EL (cell line): ENCODE measurements at regions not wholly inside any gene's neighbourhood (a gene's known extent, or its start where the extent isn't known, plus 50 kb on each side); places are given as distances from the start of the nearest gene placed in this dataset.
"Not testable (repeated sequence)": the region's sequence is repeated elsewhere in the genome, so short reads cannot be mapped to it uniquely, and the experiment has no call there.

Experiments used
- DNase-seq: peaks from one replicate; pipeline ENCODE4 v3.0.0-alpha.2; 2016

GRCh38 chr12:115898670-115899069 is 378.8 kb downstream of the MED13L start:
- DNase-seq: no peak

DNA sequence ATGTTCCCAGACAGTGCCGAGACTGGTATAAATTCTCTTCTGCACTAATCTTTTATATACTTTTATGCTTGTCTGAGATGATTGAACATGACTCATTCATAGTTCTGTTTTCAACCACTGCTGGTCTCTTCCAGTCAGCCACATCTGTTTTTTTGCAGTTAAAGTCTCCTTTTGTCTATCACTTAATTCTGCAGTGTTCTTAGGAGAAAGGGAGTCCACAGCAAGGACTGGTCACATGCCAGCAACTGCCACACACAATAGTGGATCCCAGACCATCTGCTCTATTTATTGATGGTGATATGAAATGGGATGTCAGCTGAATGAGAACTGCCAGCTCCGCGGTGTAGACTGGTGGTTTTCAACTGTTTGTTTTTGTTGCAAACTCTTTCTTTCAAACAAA is 379.8 kb downstream of the MED13L start:
- DNase-seq: no peak

DNA sequence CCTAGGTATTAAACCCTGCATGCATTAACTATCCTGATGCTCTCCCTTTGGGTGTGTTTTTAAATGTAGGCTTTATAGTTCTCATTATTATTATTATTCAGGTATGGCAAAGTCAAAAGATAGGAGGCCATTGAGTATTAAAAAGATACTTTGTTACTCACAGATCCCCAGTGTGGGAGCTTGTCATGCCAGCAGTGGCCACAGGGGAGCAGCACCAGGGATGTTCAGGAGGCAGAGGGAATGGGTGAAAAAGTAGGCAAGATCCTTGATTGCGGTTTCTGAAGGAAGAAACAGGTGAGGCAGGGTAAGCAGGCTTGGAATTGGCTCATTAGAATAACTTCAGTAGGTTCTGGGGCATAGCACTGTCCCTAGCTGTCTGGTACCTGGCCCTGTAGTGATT is 382.2 kb downstream of the MED13L start:
- no peak for DNase-seq

- DNase-seq: no peak
These were observed 385.8 kb downstream of the MED13L start for GRCh38 chr12:115891556-115892164.

GRCh38 chr12:115886666-115887065 is 390.8 kb downstream of the MED13L start:
- DNase-seq: no peak

DNA sequence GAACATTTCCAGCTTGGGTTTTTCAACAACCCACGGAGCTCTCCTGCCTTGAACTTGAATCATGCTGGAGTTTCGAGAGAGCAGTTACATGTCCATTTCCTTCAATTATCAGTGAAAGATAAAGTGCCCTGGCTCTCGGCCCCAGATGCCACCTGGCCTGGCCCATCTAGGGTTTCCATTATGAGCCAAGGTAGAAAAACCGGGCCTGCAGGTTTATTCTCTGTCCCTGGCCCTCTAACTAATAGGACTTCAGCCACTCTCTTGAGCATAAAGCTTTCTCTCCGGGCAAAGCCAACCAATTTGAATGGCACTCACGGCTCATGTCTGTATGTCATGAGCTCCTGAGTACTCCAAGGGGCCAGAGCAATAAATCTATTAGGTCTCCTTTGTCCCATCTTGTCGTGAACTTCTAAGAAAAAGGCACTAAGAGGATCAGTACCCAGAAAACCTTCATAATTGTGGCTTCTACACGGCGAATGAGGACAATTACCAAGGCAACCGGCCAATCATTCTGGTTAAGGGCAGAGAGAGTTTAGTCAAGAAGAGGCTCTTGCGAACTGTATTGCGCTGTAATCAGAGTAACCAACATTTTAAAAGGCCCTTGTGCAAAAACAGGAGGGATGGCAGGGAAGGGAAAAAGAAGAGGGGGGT is 392.3 kb downstream of the MED13L start:
- no peak for DNase-seq

GRCh38 chr12:115882936-115883335 is 394.6 kb downstream of the MED13L start:
- no peak for DNase-seq

- DNase-seq: no peak
These were observed 397.3 kb downstream of the MED13L start for GRCh38 chr12:115880238-115880637.

DNA sequence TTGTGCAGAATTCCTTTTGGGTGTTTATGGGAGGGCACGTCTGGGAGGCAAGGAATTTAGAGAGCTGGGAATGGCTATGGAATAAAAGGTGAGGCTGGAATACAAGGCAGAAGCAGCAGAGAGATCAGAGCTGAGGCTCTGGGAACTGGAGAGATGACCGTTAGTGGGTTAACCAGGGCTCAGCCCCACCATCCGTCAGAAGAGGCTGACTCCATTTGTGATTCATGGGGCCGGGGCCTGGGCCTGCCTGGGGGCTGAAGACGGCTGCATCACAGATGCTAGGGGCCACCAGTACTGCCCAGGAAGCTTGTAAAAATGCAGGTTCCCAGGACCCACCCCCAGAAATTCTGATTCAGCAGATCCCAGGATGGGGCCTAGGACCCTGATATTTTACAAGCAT is 398.1 kb downstream of the MED13L start:
- DNase-seq: no peak

- no peak for DNase-seq
These were observed 403.9 kb downstream of the MED13L start for GRCh38 chr12:115873451-115874082.

GRCh38 chr12:115872919-115873357 is 404.6 kb downstream of the MED13L start:
- DNase-seq: no peak

DNA sequence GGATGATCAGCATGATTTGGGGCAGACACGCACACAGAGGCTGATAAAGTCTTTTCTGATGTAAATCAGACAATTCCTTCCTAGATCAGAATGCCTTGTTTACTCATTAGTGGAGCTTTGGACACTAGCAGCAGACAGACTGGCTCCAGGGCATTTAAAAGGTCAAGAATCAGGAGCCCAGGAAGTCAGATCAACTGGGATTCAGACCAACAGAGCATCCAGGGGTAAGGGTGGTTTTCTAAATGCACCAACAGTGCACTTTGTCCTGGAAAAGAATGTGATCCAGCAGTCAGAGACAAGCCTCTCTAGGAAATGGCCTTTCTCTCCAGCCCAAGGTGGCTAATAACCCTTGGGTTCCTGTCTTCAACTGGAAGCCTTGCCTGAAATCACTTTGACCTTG is 405.3 kb downstream of the MED13L start:
- DNase-seq: no peak

DNA sequence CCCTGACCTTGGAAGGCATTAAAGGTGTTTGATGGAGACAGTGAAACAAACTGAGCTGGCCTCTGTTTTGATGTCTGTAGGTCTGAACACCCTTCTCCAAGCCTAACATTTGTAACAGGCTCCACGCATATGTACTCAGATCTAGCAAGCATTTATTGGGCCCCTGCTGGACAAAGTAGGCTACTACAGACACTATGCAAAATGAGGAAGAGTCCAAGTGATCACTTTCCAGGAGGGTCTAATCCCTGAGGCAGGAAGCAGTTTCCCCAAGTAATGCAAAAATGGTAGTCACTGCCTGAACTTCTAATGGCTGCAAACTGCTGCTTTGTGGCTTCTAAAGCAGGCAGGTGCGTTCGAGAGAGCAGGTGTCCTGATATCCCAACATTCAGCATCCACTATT is 405.8 kb downstream of the MED13L start:
- DNase-seq: peak; percentile 35

GRCh38 chr12:115870510-115870909 is 407.0 kb downstream of the MED13L start:
- no peak for DNase-seq

GRCh38 chr12:115870021-115870420 is 407.5 kb downstream of the MED13L start:
- DNase-seq: no peak

DNA sequence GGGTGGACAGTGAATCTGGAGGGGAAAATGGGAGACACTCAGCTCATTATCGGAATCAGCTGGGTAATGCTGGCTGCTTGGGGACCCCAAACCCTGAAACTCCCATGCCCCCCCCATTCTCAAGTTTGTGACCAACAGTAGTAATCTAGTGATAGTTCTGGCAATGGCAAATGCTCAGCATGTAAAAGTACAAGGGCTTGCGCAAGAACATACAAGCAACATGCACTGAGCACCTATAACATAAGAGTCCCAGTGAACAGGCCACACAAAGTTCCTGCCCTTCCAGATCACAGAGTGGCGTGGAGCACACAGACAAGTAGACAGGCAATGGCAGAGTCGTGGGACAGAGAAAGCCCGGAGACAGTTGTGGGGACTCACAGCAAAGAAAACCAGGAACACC is 407.9 kb downstream of the MED13L start:
- DNase-seq: no peak

- no peak for DNase-seq
These were observed 408.9 kb downstream of the MED13L start for GRCh38 chr12:115868624-115869023.

GRCh38 chr12:115867854-115868253 is 409.6 kb downstream of the MED13L start:
- no peak for DNase-seq

DNA sequence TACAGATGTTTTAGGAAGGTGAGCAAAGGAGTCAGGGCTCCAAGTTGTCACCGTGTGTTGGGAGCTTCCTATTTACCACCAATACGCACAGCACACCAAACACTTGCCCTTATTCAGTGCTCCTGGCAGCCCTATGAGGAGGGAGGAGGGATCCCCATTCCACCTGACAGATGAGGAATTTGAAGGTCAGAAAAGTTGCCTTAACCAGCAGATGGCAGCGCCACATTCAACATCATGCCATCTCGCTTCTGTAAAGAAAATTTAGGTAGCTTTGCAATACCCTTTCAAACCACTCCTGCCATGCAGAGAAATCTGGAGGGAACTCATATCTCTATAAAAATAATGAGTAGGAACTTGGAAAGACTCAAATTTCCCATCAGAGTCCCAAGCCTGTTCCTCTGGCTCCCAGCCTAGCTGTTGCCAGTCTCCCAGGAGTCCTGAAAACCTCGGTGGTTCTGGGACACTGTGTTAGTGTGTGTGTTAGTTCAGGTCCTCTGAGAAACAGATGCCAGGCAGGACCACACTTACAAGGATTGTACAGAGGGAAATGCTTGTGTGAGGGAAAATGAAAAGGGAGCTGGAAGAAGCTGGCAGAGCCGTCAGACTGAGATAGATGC is 410.5 kb downstream of the MED13L start:
- no peak for DNase-seq

DNA sequence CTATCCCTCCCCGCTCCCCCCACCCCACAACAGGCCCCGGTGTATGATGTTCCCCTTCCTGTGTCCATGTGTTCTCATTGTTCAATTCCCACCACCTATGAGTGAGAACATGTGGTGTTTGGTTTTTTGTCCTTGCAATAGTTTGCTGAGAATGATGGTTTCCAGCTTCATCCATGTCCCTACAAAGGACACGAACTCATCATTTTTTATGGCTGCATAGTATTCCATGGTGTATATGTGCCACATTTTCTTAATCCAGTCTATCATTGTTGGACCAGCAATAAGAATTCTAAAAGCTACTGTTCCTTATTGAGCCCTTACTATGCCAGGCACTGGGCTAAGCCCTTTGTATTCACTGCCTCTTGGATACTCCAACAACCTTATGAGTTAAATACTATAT is 411.2 kb downstream of the MED13L start:
- not testable (repeated sequence) for DNase-seq

- no peak for DNase-seq
These were observed 413.1 kb downstream of the MED13L start for GRCh38 chr12:115864396-115864795.

- DNase-seq: no peak
These were observed 416.9 kb downstream of the MED13L start for GRCh38 chr12:115860619-115861018.

GRCh38 chr12:115859231-115859630 is 418.3 kb downstream of the MED13L start:
- no peak for DNase-seq

GRCh38 chr12:115857923-115858322 is 419.6 kb downstream of the MED13L start:
- no peak for DNase-seq
